IMR-90 (cell line): ENCODE measurements at regions not wholly inside any gene's neighbourhood (a gene's known extent, or its start where the extent isn't known, plus 50 kb on each side); places are given as distances from the start of the nearest gene placed in this dataset.

Experiments
- ATAC-seq: fragments of 200-7000 bp; cut with Tn5 transposase; 2 replicates; pipeline ENCODE4 v1.9.1; 2020; ENCODE audit warnings: low read depth, mild to moderate bottlenecking, moderate library complexity
- BruUV-seq: library from RNA; stranded (reverse); fragments of 400-500 nt; replicated peaks from 2 replicates; lab custom pipeline; 2021; lab: Mats Ljungman, UMichigan
- CTCF ChIA-PET: fragments of 300-600 bp; formaldehyde crosslinking; extraction: SDS; loops from one replicate; lab custom pipeline; 2021; ENCODE audit warnings: antibody characterized with exemption; lab: Yijun Ruan, JAX
- POLR2A ChIA-PET: fragments of 300-600 bp; sonication (Branson Sonifier 250); formaldehyde crosslinking; loops from one replicate; lab custom pipeline; 2022; ENCODE audit warnings: antibody characterized with exemption; ENCODE audit not compliant: unreplicated experiment; lab: Charles Lee
- DNase-seq: peaks from one replicate; pipeline ENCODE4 v3.0.0; 2013
- H2AFZ ChIP-seq: replicated peaks from 2 replicates; pipeline ENCODE3; 2013; ENCODE audit warnings: low read length, mild to moderate bottlenecking; ENCODE audit not compliant: poor library complexity
- H2AK5ac ChIP-seq: 2 replicates; pipeline ENCODE4 v1.6.1; 2013; ENCODE audit warnings: low read depth, low read length, inconsistent platforms
- H2AK9ac ChIP-seq: replicated peaks from 2 replicates; pipeline ENCODE3; 2013; ENCODE audit warnings: mild to moderate bottlenecking, low read depth, low read length, moderate library complexity; ENCODE audit not compliant: poor library complexity
- H2BK120ac ChIP-seq: 2 replicates; pipeline ENCODE4 v1.6.1; 2013; ENCODE audit warnings: low read depth, low read length, inconsistent platforms
- H2BK15ac ChIP-seq: 3 replicates; pipeline ENCODE4 v1.6.1; 2013; ENCODE audit warnings: low read depth, low read length, inconsistent platforms
- H2BK20ac ChIP-seq: 2 replicates; pipeline ENCODE4 v1.6.1; 2013; ENCODE audit warnings: low read depth, mild to moderate bottlenecking, inconsistent platforms, low read length, moderate library complexity
- H2BK5ac ChIP-seq: 2 replicates; pipeline ENCODE4 v1.6.1; 2013; ENCODE audit warnings: mild to moderate bottlenecking, low read depth, low read length, inconsistent platforms; ENCODE audit not compliant: poor library complexity, severe bottlenecking
- H3K14ac ChIP-seq: replicated peaks from 2 replicates; pipeline ENCODE4 v1.6.1; 2013; ENCODE audit warnings: low read depth, low read length, inconsistent platforms
- H3K18ac ChIP-seq: 2 replicates; pipeline ENCODE4 v1.6.1; 2013; ENCODE audit warnings: low read depth, low read length, control low read depth
- H3K23ac ChIP-seq: 2 replicates; pipeline ENCODE4 v1.6.1; 2013; ENCODE audit warnings: low read depth, low read length, inconsistent platforms
- H3K27ac ChIP-seq: 2 replicates; pipeline ENCODE4 v1.5.1; 2013; ENCODE audit warnings: mild to moderate bottlenecking, control low read depth, low read length; ENCODE audit not compliant: insufficient read depth
- H3K27me3 ChIP-seq: 2 replicates; pipeline ENCODE4 v1.6.1; 2013; ENCODE audit warnings: low read length; ENCODE audit not compliant: control insufficient read depth, insufficient read depth
- H3K36me3 ChIP-seq: 2 replicates; pipeline ENCODE4 v1.6.1; 2013; ENCODE audit warnings: low read length, mixed read lengths; ENCODE audit not compliant: control insufficient read depth, insufficient read depth
- H3K4ac ChIP-seq: 2 replicates; pipeline ENCODE4 v1.6.1; 2013; ENCODE audit warnings: low read depth, low read length, inconsistent platforms
- H3K4me1 ChIP-seq: 2 replicates; pipeline ENCODE4 v1.6.1; 2013; ENCODE audit warnings: low read length, mixed read lengths; ENCODE audit not compliant: control insufficient read depth, insufficient read depth
- H3K4me2 ChIP-seq: 2 replicates; pipeline ENCODE4 v1.6.1; 2013; ENCODE audit warnings: low read depth, mild to moderate bottlenecking, control low read depth, low read length, moderate library complexity
- H3K4me3 ChIP-seq: 2 replicates; pipeline ENCODE4 v1.5.1; 2013; ENCODE audit warnings: low read depth, mild to moderate bottlenecking, control low read depth, low read length, moderate library complexity; ENCODE audit not compliant: insufficient read depth
- H3K56ac ChIP-seq: 2 replicates; pipeline ENCODE4 v1.6.1; 2013; ENCODE audit warnings: low read length, inconsistent platforms; ENCODE audit not compliant: insufficient read depth; ENCODE audit errors: extremely low read depth
- H3K79me1 ChIP-seq, 2 experiments: 2 replicates each; pipeline ENCODE4 v1.6.1; 2013; ENCODE audit warnings: low read length in 2 of 2, inconsistent platforms in 1 of 2, low read depth in 1 of 2
- H3K9ac ChIP-seq: 2 replicates; pipeline ENCODE4 v1.6.1; 2013; ENCODE audit warnings: low read depth, low read length, control low read depth
- H3K9me1 ChIP-seq: 2 replicates; pipeline ENCODE4 v1.6.1; 2013; ENCODE audit warnings: low read length, inconsistent platforms; ENCODE audit not compliant: insufficient read depth
- H3K9me3 ChIP-seq: 2 replicates; pipeline ENCODE4 v1.6.1; 2013; ENCODE audit warnings: low read length; ENCODE audit not compliant: control insufficient read depth, insufficient read depth
- H4K20me1 ChIP-seq: 2 replicates; pipeline ENCODE4 v1.6.1; 2013; ENCODE audit warnings: low read length, inconsistent platforms; ENCODE audit not compliant: insufficient read depth
- H4K5ac ChIP-seq: 2 replicates; pipeline ENCODE4 v1.6.1; 2013; ENCODE audit warnings: mild to moderate bottlenecking, low read depth, low read length, control low read depth
- H4K8ac ChIP-seq, 2 experiments: 2 replicates each; pipeline ENCODE4 v1.6.1; 2013; ENCODE audit warnings: low read depth in 2 of 2, low read length in 2 of 2, control low read depth in 1 of 2, inconsistent platforms in 1 of 2
- H4K91ac ChIP-seq: 2 replicates; pipeline ENCODE4 v1.6.1; 2013; ENCODE audit warnings: low read depth, low read length, inconsistent platforms; ENCODE audit not compliant: insufficient read depth
- BHLHE40 ChIP-seq: fragments of 150-350 bp; IDR thresholded peaks from 2 replicates; pipeline ENCODE4 v1.6.1; 2016; ENCODE audit warnings: mild to moderate bottlenecking, low read depth, low read length
- CEBPB ChIP-seq: IDR thresholded peaks from 2 replicates; pipeline ENCODE4 v1.6.1; 2012; ENCODE audit warnings: low read depth, low read length, improper control_type of control experiment
- CTCF ChIP-seq: conservative IDR thresholded peaks from 2 replicates; pipeline ENCODE4 v1.5.1; 2012; ENCODE audit warnings: mild to moderate bottlenecking, low read depth, low read length, improper control_type of control experiment
- FOS ChIP-seq: fragments of 150-350 bp; IDR thresholded peaks from 2 replicates; pipeline ENCODE4 v1.6.1; 2016; ENCODE audit warnings: low read depth, low read length
- MAFK ChIP-seq: IDR thresholded peaks from 2 replicates; pipeline ENCODE4 v1.6.1; 2012; ENCODE audit warnings: low read depth, low read length, improper control_type of control experiment
- MAZ ChIP-seq: IDR thresholded peaks from 2 replicates; pipeline ENCODE4 v1.6.1; 2012; ENCODE audit warnings: low read depth, mild to moderate bottlenecking, low read length, improper control_type of control experiment, moderate library complexity, borderline replicate concordance
- POLR2A ChIP-seq: IDR thresholded peaks from 2 replicates; pipeline ENCODE4 v1.6.1; 2012; ENCODE audit warnings: mild to moderate bottlenecking, low read depth, low read length
- RCOR1 ChIP-seq: IDR thresholded peaks from 2 replicates; pipeline ENCODE4 v1.6.1; 2012; ENCODE audit warnings: mild to moderate bottlenecking, low read length, improper control_type of control experiment; ENCODE audit not compliant: insufficient replicate concordance
- RFX5 ChIP-seq: IDR thresholded peaks from 2 replicates; pipeline ENCODE4 v1.8.0; 2012; ENCODE audit warnings: low read depth, mild to moderate bottlenecking, low read length, moderate library complexity
- SMC3 ChIP-seq: fragments of 150-350 bp; IDR thresholded peaks from 2 replicates; pipeline ENCODE4 v1.6.1; 2016; ENCODE audit warnings: low read depth, mild to moderate bottlenecking, antibody characterized with exemption, low read length, moderate library complexity
- USF2 ChIP-seq: fragments of 150-350 bp; IDR thresholded peaks from 2 replicates; pipeline ENCODE4 v1.6.1; 2017; ENCODE audit warnings: mild to moderate bottlenecking, antibody characterized with exemption, low read length, low read depth
- dilution Hi-C: fragments of 300-500 bp; cut with HindIII; formaldehyde crosslinking; loops from one replicate; pipeline ENCODE4 v1.14.3; 2018; ENCODE audit warnings: low sequenced_read_pairs; ENCODE audit not compliant: unreplicated experiment
- in situ Hi-C: fragments of 300-500 bp; cut with MboI; formaldehyde crosslinking; loops from 3 replicates; pipeline ENCODE4 v1.14.3; 2019; ENCODE audit warnings: low sequenced_read_pairs, inconsistent platforms, mixed read lengths
- intact Hi-C: fragments of 100-400 bp; cut with micrococcal nuclease; formaldehyde crosslinking; loops from 2 replicates; pipeline ENCODE4 v1.10.0; 2022
- TF ChIP-seq, protein P1 (sequence below): fragments of 150-350 bp; IDR thresholded peaks from 2 replicates; pipeline ENCODE4 v1.6.1; 2016; ENCODE audit warnings: low read depth, mild to moderate bottlenecking, low read length, moderate library complexity, borderline replicate concordance

- ATAC-seq (no peak), DNase-seq (no peak)
- BruUV-seq: no TSS peak
- no peaks in the 10 kb centered on the region for H3K36me3 ChIP-seq
- H4K5ac ChIP-seq: no peak overlapping the region
- ChIA-PET CTCF (no interaction called here), POLR2A (no interaction called here)
- no peak overlapping the region for H2AK9ac ChIP-seq
- no peak overlapping the region for H3K27ac ChIP-seq
- H4K8ac ChIP-seq: no peak overlapping the region
- intact Hi-C loops (no loop called here), dilution Hi-C loops (no loop called here), in situ Hi-C loops (no loop called here)
- H3K4me3 ChIP-seq: no peak overlapping the region
- no peaks in the 10 kb centered on the region for H4K20me1 ChIP-seq
- H3K79me1 ChIP-seq: no peaks in the 10 kb centered on the region
- H3K56ac ChIP-seq: no peak overlapping the region
- no peak overlapping the region for H2BK120ac ChIP-seq
- no peak overlapping the region for H3K9ac ChIP-seq
- H2AFZ ChIP-seq: no peak overlapping the region
- no peak for TF ChIP-seq RCOR1
- TF ChIP-seq RFX5: no peak
- no peak for TF ChIP-seq SMC3
- no peak for TF ChIP-seq CTCF
- TF ChIP-seq MAZ: no peak
- no peak for TF ChIP-seq USF2
- no peak for TF ChIP-seq FOS
- TF ChIP-seq, protein P1, sequence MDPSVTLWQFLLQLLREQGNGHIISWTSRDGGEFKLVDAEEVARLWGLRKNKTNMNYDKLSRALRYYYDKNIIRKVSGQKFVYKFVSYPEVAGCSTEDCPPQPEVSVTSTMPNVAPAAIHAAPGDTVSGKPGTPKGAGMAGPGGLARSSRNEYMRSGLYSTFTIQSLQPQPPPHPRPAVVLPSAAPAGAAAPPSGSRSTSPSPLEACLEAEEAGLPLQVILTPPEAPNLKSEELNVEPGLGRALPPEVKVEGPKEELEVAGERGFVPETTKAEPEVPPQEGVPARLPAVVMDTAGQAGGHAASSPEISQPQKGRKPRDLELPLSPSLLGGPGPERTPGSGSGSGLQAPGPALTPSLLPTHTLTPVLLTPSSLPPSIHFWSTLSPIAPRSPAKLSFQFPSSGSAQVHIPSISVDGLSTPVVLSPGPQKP: no peak
- TF ChIP-seq POLR2A: no peak
- no peak for TF ChIP-seq BHLHE40
- no peak for TF ChIP-seq CEBPB
- no peak for TF ChIP-seq MAFK
- no peak overlapping the region for H3K4me2 ChIP-seq
- no peak overlapping the region for H2BK20ac ChIP-seq
- no peak overlapping the region for H2AK5ac ChIP-seq
- no peak overlapping the region for H3K18ac ChIP-seq
- H3K27me3 ChIP-seq: no peaks in the 10 kb centered on the region
- H3K9me3 ChIP-seq: no peaks in the 10 kb centered on the region
- H3K23ac ChIP-seq: no peak overlapping the region
- no peak overlapping the region for H2BK5ac ChIP-seq
- H3K9me1 ChIP-seq: 0 out of 2 replicates have a peak, but pooled peaks cover 3% of the 10 kb centered on the region
- no peak overlapping the region for H3K14ac ChIP-seq
- H3K4ac ChIP-seq: no peak overlapping the region
- H3K4me1 ChIP-seq: peaks cover 3% of the 10 kb centered on the region
- H4K91ac ChIP-seq: no peak overlapping the region
- no peak overlapping the region for H2BK15ac ChIP-seq
Measured at GRCh38 chr13:87130423-87130822, 540.7 kb upstream of the SLITRK5 start.
